GM06990 (cell line): ENCODE measurements at regions not wholly inside any gene's neighbourhood (a gene's known extent, or its start where the extent isn't known, plus 50 kb on each side); places are given as distances from the start of the nearest gene placed in this dataset.

Experiments used
- DNase-seq: peaks from one replicate; pipeline ENCODE4 v3.0.0-alpha.2; 2011; ENCODE audit not compliant: insufficient read length; ENCODE audit errors: extremely low read depth
- H3K27me3 ChIP-seq: replicated peaks from 2 replicates; pipeline ENCODE4 v1.6.0; 2011; ENCODE audit warnings: low read length; ENCODE audit not compliant: control insufficient read depth, insufficient read depth
- H3K36me3 ChIP-seq: 2 replicates; pipeline ENCODE4 v1.5.1; 2011; ENCODE audit warnings: low read length; ENCODE audit not compliant: control insufficient read depth, insufficient read depth
- H3K4me3 ChIP-seq: replicated peaks from 2 replicates; pipeline ENCODE4 v1.5.1; 2011; ENCODE audit warnings: low read depth, mild to moderate bottlenecking, control low read depth, low read length
- TF ChIP-seq, protein P1 (sequence below): IDR thresholded peaks from 2 replicates; pipeline ENCODE4 v1.5.1; 2011; ENCODE audit warnings: low read length, control low read depth, mild to moderate bottlenecking, inconsistent platforms; ENCODE audit not compliant: insufficient read depth, poor library complexity, severe bottlenecking

DNA sequence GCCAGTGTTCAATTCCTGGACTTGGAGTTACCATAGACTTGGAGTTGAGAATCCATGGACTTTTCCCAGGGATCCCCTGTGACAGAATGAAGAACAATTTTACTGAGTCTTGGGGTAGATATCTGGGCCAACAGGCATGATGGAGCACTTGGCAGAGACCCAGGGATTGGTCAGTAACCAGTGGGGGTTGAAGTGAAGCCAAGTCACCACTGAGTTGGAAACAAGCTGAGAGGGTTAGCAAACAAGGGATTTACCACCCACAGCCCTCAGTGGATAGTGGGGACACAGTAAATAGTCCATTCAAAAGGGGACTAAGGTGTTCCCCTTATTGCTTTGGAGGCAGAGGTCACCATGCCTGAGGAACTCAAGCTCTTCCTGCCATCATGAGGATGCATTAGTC is 281.7 kb downstream of the PPP1R2C start:
- Histone ChIP-seq H3K27me3 (no peaks in the 10 kb centered on the region), H3K36me3 (no peaks in the 10 kb centered on the region), H3K4me3 (no peak overlapping the region)
- TF ChIP-seq, protein P1, sequence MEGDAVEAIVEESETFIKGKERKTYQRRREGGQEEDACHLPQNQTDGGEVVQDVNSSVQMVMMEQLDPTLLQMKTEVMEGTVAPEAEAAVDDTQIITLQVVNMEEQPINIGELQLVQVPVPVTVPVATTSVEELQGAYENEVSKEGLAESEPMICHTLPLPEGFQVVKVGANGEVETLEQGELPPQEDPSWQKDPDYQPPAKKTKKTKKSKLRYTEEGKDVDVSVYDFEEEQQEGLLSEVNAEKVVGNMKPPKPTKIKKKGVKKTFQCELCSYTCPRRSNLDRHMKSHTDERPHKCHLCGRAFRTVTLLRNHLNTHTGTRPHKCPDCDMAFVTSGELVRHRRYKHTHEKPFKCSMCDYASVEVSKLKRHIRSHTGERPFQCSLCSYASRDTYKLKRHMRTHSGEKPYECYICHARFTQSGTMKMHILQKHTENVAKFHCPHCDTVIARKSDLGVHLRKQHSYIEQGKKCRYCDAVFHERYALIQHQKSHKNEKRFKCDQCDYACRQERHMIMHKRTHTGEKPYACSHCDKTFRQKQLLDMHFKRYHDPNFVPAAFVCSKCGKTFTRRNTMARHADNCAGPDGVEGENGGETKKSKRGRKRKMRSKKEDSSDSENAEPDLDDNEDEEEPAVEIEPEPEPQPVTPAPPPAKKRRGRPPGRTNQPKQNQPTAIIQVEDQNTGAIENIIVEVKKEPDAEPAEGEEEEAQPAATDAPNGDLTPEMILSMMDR, result no peak
- DNase-seq, result no peak

DNA sequence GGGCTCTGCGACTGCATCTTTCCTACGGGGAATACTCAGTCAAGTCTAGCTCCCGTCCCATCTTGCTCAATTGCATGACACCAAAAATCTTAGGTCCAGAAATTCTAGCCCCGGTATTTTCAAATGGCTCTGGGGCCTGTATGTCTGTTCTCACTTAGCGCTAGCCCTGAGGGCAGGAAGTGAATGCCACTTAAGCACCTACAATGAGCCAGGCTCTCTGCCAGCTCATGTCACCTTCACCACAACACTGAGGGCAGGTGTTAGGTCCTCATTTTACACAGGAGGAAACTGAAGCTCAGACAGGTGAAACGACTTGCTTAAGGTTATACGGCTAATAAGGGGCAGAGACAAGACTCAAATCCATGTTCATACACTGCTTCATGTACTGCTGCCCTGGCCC is 282.8 kb downstream of the PPP1R2C start:
- Histone ChIP-seq H3K4me3 (no peak overlapping the region), H3K27me3 (no peaks in the 10 kb centered on the region), H3K36me3 (no peaks in the 10 kb centered on the region)
- TF ChIP-seq, protein P1, result no peak
- DNase-seq, result no peak

DNA sequence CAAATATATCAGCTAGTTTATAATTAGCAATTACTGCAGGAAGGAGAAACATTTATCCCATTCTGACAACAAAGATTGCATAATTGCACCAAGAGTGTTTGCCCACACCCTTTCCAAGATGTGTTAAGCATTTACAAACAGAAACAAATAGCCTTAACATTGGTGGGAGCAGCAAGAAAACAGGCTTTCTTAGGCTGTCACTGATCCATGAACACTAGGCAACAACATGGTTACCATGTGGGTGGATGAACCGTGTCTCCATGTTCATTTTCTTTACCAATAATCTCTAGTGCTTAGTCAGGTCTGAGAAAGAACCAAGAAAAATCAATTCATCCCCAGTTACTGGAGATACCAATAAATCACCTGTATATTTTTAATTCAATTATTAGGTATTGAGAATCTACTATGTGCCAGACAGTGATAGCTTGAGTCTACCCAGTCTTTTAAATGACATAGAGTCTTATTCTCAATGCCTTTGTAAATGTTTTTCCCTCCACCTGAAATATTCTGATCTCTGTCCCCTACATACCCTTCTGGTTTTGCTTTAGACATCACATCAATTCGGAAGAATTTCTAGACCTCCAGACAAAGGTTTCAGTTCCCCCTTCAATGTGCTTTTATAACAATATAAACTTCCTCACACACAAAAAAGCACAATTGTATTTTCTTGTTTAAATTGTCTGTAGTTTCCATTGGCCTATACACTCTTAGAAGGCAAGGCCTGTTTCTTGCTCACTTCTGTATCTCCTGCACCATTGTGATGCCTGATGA is 286.6 kb downstream of the PPP1R2C start:
- Histone ChIP-seq H3K27me3 (no peaks in the 10 kb centered on the region), H3K4me3 (no peak overlapping the region), H3K36me3 (no peaks in the 10 kb centered on the region)
- DNase-seq, result no peak
- TF ChIP-seq, protein P1, result no peak

DNA sequence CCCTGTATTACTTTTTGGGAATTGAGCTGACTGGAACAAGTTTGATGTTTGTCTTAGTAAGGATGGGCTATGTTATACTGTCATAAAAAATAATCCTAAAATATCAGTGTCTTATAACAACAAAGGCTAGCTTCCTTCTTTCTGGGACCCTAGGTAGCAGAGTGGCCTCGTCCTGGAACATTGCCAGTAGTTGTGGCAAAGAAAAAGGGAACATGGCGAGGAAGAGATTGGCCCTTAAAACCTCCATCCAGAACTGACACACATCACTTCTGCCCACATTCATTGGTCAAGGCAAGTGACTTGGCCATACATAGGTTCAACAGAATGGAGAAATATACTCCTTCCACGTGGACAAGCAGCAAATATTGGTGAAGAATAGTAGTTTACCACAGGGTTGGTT is 287.9 kb downstream of the PPP1R2C start:
- no peak for DNase-seq
- TF ChIP-seq, protein P1, result no peak
- Histone ChIP-seq H3K27me3 (no peaks in the 10 kb centered on the region), H3K36me3 (no peaks in the 10 kb centered on the region), H3K4me3 (no peak overlapping the region)

DNA sequence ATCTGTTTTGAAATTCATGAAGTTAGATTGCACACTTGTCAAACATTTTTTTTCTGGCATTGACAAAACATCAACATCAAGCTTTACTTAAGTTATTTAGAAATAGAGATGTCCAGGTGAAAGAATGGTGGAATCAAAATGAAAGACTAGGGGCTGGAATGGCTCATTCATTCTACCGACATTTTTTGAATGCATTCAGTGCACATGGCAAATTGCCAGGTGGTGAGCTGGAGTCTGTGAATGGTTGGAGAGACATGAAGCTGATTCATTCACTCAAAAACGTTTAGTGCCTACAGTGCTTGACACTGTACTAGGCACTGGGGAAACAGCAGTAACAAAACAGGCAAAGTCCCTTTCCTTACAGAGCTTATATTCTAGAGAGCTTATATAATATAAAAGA is 292.4 kb downstream of the PPP1R2C start:
- Histone ChIP-seq H3K4me3 (no peak overlapping the region), H3K36me3 (no peaks in the 10 kb centered on the region), H3K27me3 (no peaks in the 10 kb centered on the region)
- no peak for DNase-seq
- TF ChIP-seq, protein P1, result no peak

DNA sequence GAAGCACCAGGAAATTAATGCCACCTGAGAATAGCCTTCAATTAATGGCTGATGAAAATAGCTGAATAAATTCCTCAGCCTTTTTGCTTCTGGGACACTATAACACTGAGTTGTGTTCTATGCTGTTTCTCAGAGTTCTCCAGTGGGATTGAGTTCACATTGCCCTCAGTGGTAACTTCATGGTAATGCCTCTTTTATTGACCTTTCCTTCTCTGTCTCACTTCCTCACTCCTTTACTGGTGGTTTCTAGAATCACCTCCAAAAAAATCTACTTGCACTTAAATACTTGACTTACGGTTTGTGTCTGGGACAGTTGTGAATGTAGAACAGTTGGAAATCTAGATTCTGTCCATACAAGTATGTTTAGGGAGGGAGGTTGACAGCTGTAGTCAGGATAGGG is 293.7 kb downstream of the PPP1R2C start:
- TF ChIP-seq, protein P1, result no peak
- DNase-seq, result no peak
- Histone ChIP-seq H3K4me3 (no peak overlapping the region), H3K36me3 (no peaks in the 10 kb centered on the region), H3K27me3 (no peaks in the 10 kb centered on the region)
